ENCODE measurements at regions not wholly inside any gene's neighbourhood (a gene's known extent, or its start where the extent isn't known, plus 50 kb on each side); places are given as distances from the start of the nearest gene placed in this dataset.

GRCh38 chr20:40966103-40966502 is 62.5 kb upstream of the TOP1 start:
- no peak for TF ChIP-seq ATF3 (IDR thresholded peaks at IDR 0.05)
- no peak for TF ChIP-seq CTCF (IDR thresholded peaks at IDR 0.05; ENCODE audit: low read depth, low read length, missing input control)
- no peak for TF ChIP-seq MAX (IDR thresholded peaks at IDR 0.05)
- TF ChIP-seq GABPA (IDR thresholded peaks at IDR 0.05 in 1 of 2, conservative IDR thresholded peaks at IDR 0.05 in 1 of 2) = no peak
- no peak for TF ChIP-seq HNF4A (conservative IDR thresholded peaks at IDR 0.05)
- no peak for TF ChIP-seq JUND (IDR thresholded peaks at IDR 0.05)
- TF ChIP-seq RAD21 (IDR thresholded peaks at IDR 0.05) = no peak
- TF ChIP-seq SP1 (IDR thresholded peaks at IDR 0.05) = no peak
- TF ChIP-seq TAF1 (conservative IDR thresholded peaks at IDR 0.05) = no peak
